ENCODE measurements at regions not wholly inside any gene's neighbourhood (a gene's known extent, or its start where the extent isn't known, plus 50 kb on each side); places are given as distances from the start of the nearest gene placed in this dataset.
"Not testable (repeated sequence)": the region's sequence is repeated elsewhere in the genome, so short reads cannot be mapped to it uniquely, and the experiment has no call there.

DNA sequence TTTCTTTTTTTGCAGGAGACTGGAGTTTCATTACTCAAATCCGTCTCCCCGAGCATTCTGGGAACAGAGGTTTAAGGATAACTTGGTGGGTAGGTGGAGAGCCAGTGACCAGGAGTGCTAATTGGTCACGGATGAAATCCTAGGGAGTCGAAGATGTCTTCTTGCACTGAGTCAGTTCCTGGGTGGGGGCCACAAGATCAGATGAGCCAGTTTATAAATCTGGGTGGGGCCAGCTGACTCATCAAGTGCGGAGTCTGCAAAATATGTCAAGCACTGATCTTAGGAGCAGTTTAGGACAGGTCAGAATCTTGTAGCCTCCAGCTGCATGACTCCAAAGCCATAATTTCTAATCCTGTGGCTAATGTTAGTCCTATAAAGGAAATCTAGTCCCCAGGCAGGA lies 741.3 kb downstream of the PCDH7 start:
- Histone ChIP-seq H3K27ac (no peak overlapping the region), H3K9me3 (peaks cover 0 to 5% of the 10 kb centered on the region in 2 donors), H3K27me3 (no peaks in the 10 kb centered on the region), H3K36me3 (no peaks in the 10 kb centered on the region), H3K4me1 (no peaks in the 10 kb centered on the region), H3K4me3 (no peak overlapping the region)
- TF ChIP-seq, protein P1, sequence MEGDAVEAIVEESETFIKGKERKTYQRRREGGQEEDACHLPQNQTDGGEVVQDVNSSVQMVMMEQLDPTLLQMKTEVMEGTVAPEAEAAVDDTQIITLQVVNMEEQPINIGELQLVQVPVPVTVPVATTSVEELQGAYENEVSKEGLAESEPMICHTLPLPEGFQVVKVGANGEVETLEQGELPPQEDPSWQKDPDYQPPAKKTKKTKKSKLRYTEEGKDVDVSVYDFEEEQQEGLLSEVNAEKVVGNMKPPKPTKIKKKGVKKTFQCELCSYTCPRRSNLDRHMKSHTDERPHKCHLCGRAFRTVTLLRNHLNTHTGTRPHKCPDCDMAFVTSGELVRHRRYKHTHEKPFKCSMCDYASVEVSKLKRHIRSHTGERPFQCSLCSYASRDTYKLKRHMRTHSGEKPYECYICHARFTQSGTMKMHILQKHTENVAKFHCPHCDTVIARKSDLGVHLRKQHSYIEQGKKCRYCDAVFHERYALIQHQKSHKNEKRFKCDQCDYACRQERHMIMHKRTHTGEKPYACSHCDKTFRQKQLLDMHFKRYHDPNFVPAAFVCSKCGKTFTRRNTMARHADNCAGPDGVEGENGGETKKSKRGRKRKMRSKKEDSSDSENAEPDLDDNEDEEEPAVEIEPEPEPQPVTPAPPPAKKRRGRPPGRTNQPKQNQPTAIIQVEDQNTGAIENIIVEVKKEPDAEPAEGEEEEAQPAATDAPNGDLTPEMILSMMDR (IDR thresholded peaks at IDR 0.05) = no peak
- TF ChIP-seq POLR2AphosphoS5 (IDR thresholded peaks at IDR 0.05) = no peak
- intact Hi-C loops (cut with DNase I; ENCODE audit: low total_unique reads) = no loop called here
- DNase-seq (ENCODE audit: low spot score in 2 of 2) = no peak

DNA sequence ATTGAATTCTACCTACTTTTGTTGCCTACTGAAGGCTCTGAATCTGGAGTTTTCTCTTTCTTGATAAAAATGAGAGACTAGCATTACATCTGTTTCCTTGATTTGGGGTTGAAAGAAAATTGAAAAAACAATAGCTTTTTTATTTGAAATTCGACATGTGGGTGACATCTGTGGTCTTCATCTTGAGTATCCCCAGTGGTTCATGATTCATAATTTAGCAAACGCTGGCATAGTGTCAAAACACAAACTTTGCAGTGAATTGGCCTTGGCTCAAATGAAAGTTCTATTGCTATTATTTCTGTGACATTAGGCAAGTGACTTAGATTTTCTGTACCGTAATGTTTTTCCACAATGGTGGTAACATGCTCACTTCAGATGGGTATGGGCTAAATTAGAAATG lies 747.6 kb downstream of the PCDH7 start:
- no peak overlapping the region for H3K4me3 ChIP-seq
- intact Hi-C loops (cut with DNase I; ENCODE audit: low total_unique reads) = no loop called here
- DNase-seq (ENCODE audit: low spot score in 2 of 2) = no peak
- H3K9me3 ChIP-seq = peaks cover 0 to 5% of the 10 kb centered on the region in 2 donors
- H3K27ac ChIP-seq = no peak overlapping the region
- TF ChIP-seq POLR2AphosphoS5 (IDR thresholded peaks at IDR 0.05) = no peak
- no peaks in the 10 kb centered on the region for H3K4me1 ChIP-seq
- H3K27me3 ChIP-seq = no peaks in the 10 kb centered on the region
- no peaks in the 10 kb centered on the region for H3K36me3 ChIP-seq

DNA sequence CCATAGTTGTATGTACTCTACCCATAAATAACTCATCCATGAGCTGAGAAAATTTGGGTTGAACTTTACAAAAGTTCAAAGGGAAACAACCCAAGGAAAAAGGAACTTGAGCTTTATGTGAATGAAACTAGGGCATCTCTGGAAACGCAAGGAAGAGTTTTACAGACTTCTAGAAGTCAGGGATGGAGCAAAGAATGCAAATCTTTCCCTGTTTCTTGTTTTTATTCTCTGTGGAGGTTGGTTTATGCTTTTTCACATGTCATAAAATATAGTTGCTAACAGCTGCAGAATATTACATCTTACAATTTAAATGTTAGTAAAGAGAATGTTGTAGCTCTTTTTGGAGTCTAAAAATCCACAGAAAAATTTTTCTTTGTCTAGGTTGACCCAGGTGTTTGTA lies 754.1 kb downstream of the PCDH7 start:
- no peak overlapping the region for H3K4me3 ChIP-seq
- no peak overlapping the region for H3K27ac ChIP-seq
- no peaks in the 10 kb centered on the region for H3K27me3 ChIP-seq
- H3K4me1 ChIP-seq = no peaks in the 10 kb centered on the region
- DNase-seq (ENCODE audit: low spot score in 2 of 2) = no peak
- no peak for TF ChIP-seq POLR2AphosphoS5 (IDR thresholded peaks at IDR 0.05)
- TF ChIP-seq, protein P1 (IDR thresholded peaks at IDR 0.05) = no peak
- intact Hi-C loops (cut with DNase I; ENCODE audit: low total_unique reads) = no loop called here
- H3K9me3 ChIP-seq = peaks cover 0 to 18% of the 10 kb centered on the region in 2 donors
- no peaks in the 10 kb centered on the region for H3K36me3 ChIP-seq

DNA sequence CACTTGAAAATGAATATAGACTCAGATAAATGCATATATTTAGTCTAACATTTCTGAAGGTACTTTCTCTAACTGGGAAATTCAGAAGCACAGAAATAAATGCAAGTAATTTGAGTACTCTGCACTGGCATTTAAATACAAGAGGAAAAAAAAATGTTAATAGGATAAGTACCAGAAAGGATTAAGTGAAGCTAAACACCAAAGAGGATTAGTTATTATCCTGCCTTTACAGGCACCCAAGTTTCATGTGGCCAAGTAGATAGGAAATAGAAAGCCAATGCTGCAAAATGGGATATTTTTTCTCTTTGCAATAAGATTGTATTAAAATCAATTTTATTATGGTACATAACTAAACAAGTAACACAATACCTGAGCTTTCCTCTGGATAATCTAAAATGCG lies 762.5 kb downstream of the PCDH7 start:
- Histone ChIP-seq H3K4me3 (no peak overlapping the region), H3K27ac (no peak overlapping the region), H3K9me3 (peaks cover 0 to 10% of the 10 kb centered on the region in 2 donors), H3K4me1 (no peaks in the 10 kb centered on the region), H3K36me3 (no peaks in the 10 kb centered on the region), H3K27me3 (no peaks in the 10 kb centered on the region)
- DNase-seq (ENCODE audit: low spot score in 2 of 2) = no peak
- TF ChIP-seq, protein P1 (IDR thresholded peaks at IDR 0.05) = no peak
- TF ChIP-seq POLR2A (IDR thresholded peaks at IDR 0.05) = no peak
- no peak for TF ChIP-seq POLR2AphosphoS5 (IDR thresholded peaks at IDR 0.05)
- intact Hi-C loops (cut with DNase I; ENCODE audit: low total_unique reads) = no loop called here

DNA sequence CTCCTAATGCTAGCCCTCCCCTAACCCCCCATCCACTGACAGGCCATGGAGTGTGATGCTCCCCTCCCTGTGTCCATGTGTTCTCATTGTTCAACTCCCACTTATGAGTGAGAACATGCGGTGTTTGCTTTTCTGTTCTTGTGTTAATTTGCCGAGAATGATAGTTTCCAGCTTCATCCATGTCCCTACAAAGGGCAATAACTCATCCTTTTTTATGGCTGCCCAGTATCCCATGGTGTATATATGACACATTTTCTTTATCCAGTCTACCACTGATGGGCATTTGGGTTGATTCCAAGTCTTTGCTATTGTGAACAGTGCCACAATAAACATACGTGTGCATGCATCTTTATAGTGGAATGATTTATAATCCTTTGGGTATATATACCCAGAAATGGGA lies 779.0 kb downstream of the PCDH7 start:
- H3K27ac ChIP-seq; H3K4me1 ChIP-seq; intact Hi-C loops (cut with DNase I; ENCODE audit: low total_unique reads); H3K4me3 ChIP-seq; DNase-seq (ENCODE audit: low spot score in 2 of 2); H3K27me3 ChIP-seq; H3K36me3 ChIP-seq; H3K9me3 ChIP-seq: not testable (repeated sequence)

DNA sequence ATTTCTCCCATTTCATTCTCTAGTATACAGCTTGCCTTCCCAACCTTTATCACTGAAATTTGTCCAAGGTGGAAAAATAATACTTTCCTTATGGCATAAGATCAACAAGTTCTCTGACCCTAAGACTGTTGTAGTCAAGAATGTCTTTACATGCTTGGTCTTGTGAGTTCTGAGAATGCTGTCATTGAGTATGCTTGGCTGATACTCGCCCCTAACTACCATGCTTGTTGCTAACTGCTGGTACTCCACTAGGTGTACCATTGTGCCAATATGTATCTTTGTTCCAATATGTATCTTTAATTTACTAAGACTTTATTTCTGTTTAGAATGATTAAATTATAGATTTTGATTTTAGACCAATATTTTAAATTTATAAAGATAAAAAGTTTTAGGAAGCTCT lies 796.4 kb downstream of the PCDH7 start:
- intact Hi-C loops (cut with DNase I; ENCODE audit: low total_unique reads) = no loop called here
- Histone ChIP-seq H3K36me3 (no peaks in the 10 kb centered on the region), H3K27ac (no peak overlapping the region), H3K4me3 (no peak overlapping the region), H3K27me3 (no peaks in the 10 kb centered on the region), H3K9me3 (no peaks in the 10 kb centered on the region), H3K4me1 (no peaks in the 10 kb centered on the region)
- TF ChIP-seq, protein P1 (IDR thresholded peaks at IDR 0.05) = no peak
- TF ChIP-seq POLR2AphosphoS5 (IDR thresholded peaks at IDR 0.05) = no peak
- no peak for TF ChIP-seq POLR2A (IDR thresholded peaks at IDR 0.05)
- DNase-seq (ENCODE audit: low spot score in 2 of 2) = no peak
